ENCODE measurements at regions not wholly inside any gene's neighbourhood (a gene's known extent, or its start where the extent isn't known, plus 50 kb on each side); places are given as distances from the start of the nearest gene placed in this dataset.

GRCh38 chr5:33261747-33262146, 179.0 kb upstream of the TARS1 start:
- no peaks in the 10 kb centered on the region for H3K4me1 Mint-ChIP-seq
- Histone ChIP-seq H3K27me3 (ENCODE audit: control insufficient read depth, insufficient read depth, low read length, poor library complexity, severe bottlenecking) (no peaks in the 10 kb centered on the region), H3K9me3 (ENCODE audit: control insufficient read depth, low read length) (peaks cover 15% of the 10 kb centered on the region), H3K36me3 (ENCODE audit: control insufficient read depth, insufficient read depth, low read length) (no peaks in the 10 kb centered on the region), H3K27ac (ENCODE audit: low read depth, low read length) (no peak overlapping the region), H3K4me1 (ENCODE audit: control insufficient read depth, insufficient read depth, low read length) (no peaks in the 10 kb centered on the region), H3K4me3 (ENCODE audit: low read length) (no peak overlapping the region), H3K9ac (ENCODE audit: extremely low read depth, low read length, poor library complexity, severe bottlenecking) (no peak overlapping the region)
- TF ChIP-seq CTCF (conservative IDR thresholded peaks at IDR 0.05), result no peak
- peaks cover 24% of the 10 kb centered on the region for H3K9me3 Mint-ChIP-seq
- no peak for DNase-seq
- no peak overlapping the region for H3K4me3 Mint-ChIP-seq
- no peaks in the 10 kb centered on the region for H3K36me3 Mint-ChIP-seq (ENCODE audit: low read depth)
- no peaks in the 10 kb centered on the region for H3K27me3 Mint-ChIP-seq (ENCODE audit: insufficient read depth)
- WGBS, 2 experiments (ENCODE audit: insufficient coverage in 1 of 2, insufficient read length in 1 of 2), result 94 to 100% methylated on average over 1 to 2 of the region's 2 CpGs
- H3K27ac Mint-ChIP-seq, result no peak overlapping the region

- Histone ChIP-seq H3K4me3 (ENCODE audit: low read length) (no peak overlapping the region), H3K9ac (ENCODE audit: extremely low read depth, low read length, poor library complexity, severe bottlenecking) (no peak overlapping the region), H3K36me3 (ENCODE audit: control insufficient read depth, insufficient read depth, low read length) (no peaks in the 10 kb centered on the region), H3K4me1 (ENCODE audit: control insufficient read depth, insufficient read depth, low read length) (no peaks in the 10 kb centered on the region), H3K9me3 (ENCODE audit: control insufficient read depth, low read length) (peaks cover 15% of the 10 kb centered on the region), H3K27ac (ENCODE audit: low read depth, low read length) (no peak overlapping the region), H3K27me3 (ENCODE audit: control insufficient read depth, insufficient read depth, low read length, poor library complexity, severe bottlenecking) (no peaks in the 10 kb centered on the region)
- DNase-seq, result no peak
- TF ChIP-seq CTCF (conservative IDR thresholded peaks at IDR 0.05), result no peak
- 91% methylated on average over 1 of the region's 1 CpG; no CpG with 5 or more reads in 1 of the 2 experiments for WGBS, 2 experiments (ENCODE audit: insufficient coverage in 1 of 2, insufficient read length in 1 of 2)
- no peaks in the 10 kb centered on the region for H3K27me3 Mint-ChIP-seq (ENCODE audit: insufficient read depth)
- no peak overlapping the region for H3K4me3 Mint-ChIP-seq
- H3K27ac Mint-ChIP-seq, result no peak overlapping the region
- peaks cover 17% of the 10 kb centered on the region for H3K9me3 Mint-ChIP-seq
- H3K36me3 Mint-ChIP-seq (ENCODE audit: low read depth), result no peaks in the 10 kb centered on the region
- H3K4me1 Mint-ChIP-seq, result no peaks in the 10 kb centered on the region
These were observed 173.0 kb upstream of the TARS1 start for GRCh38 chr5:33267801-33268200.

- Histone ChIP-seq H3K27me3 (ENCODE audit: control insufficient read depth, insufficient read depth, low read length, poor library complexity, severe bottlenecking) (no peaks in the 10 kb centered on the region), H3K4me3 (ENCODE audit: low read length) (no peak overlapping the region), H3K4me1 (ENCODE audit: control insufficient read depth, insufficient read depth, low read length) (no peaks in the 10 kb centered on the region), H3K27ac (ENCODE audit: low read depth, low read length) (no peak overlapping the region), H3K9me3 (ENCODE audit: control insufficient read depth, low read length) (peaks cover 15% of the 10 kb centered on the region), H3K36me3 (ENCODE audit: control insufficient read depth, insufficient read depth, low read length) (no peaks in the 10 kb centered on the region), H3K9ac (ENCODE audit: extremely low read depth, low read length, poor library complexity, severe bottlenecking) (no peak overlapping the region)
- Mint-ChIP-seq H3K4me3 (no peak overlapping the region), H3K4me1 (no peaks in the 10 kb centered on the region), H3K27ac (no peak overlapping the region), H3K27me3 (ENCODE audit: insufficient read depth) (no peaks in the 10 kb centered on the region), H3K9me3 (peaks cover 13% of the 10 kb centered on the region), H3K36me3 (ENCODE audit: low read depth) (no peaks in the 10 kb centered on the region)
- no peak for TF ChIP-seq CTCF (conservative IDR thresholded peaks at IDR 0.05)
- WGBS, 2 experiments (ENCODE audit: insufficient coverage in 1 of 2, insufficient read length in 1 of 2), result 91% methylated on average over 4 of the region's 4 CpGs; no CpG with 5 or more reads in 1 of the 2 experiments
- DNase-seq, result no peak
These were observed 172.4 kb upstream of the TARS1 start for GRCh38 chr5:33268374-33268773.
